Myocyte (in vitro differentiated cells): ENCODE measurements at regions not wholly inside any gene's neighbourhood (a gene's known extent, or its start where the extent isn't known, plus 50 kb on each side); places are given as distances from the start of the nearest gene placed in this dataset.

Experiments
- DNase-seq: peaks from one replicate; pipeline ENCODE4 v3.0.0-alpha.2; 2012; ENCODE audit warnings: low read depth

- DNase-seq, result no peak
Observed at GRCh38 chr6:129778793-129779192, 68.8 kb upstream of the ARHGAP18 start.

GRCh38 chr6:129777371-129777770 is 67.4 kb upstream of the ARHGAP18 start:
- no peak for DNase-seq

GRCh38 chr6:129776542-129777330 is 66.8 kb upstream of the ARHGAP18 start:
- DNase-seq, result no peak

GRCh38 chr6:129774697-129775447 is 64.9 kb upstream of the ARHGAP18 start:
- peak; percentile 88 for DNase-seq

GRCh38 chr6:129773304-129773703 is 63.3 kb upstream of the ARHGAP18 start:
- DNase-seq, result no peak

GRCh38 chr6:129771678-129772077 is 61.7 kb upstream of the ARHGAP18 start:
- DNase-seq, result no peak

- no peak for DNase-seq
Observed at GRCh38 chr6:129767776-129768485, 58.0 kb upstream of the ARHGAP18 start.

- DNase-seq, result peak; percentile 97
Observed at GRCh38 chr6:129766959-129767728, 57.2 kb upstream of the ARHGAP18 start.

GRCh38 chr6:129764761-129765407 is 54.9 kb upstream of the ARHGAP18 start:
- DNase-seq, result no peak

- DNase-seq, result peak; percentile 60
Observed at GRCh38 chr6:129759796-129760605, 50.0 kb upstream of the ARHGAP18 start.
